B cell (primary cell): ENCODE measurements at regions not wholly inside any gene's neighbourhood (a gene's known extent, or its start where the extent isn't known, plus 50 kb on each side); places are given as distances from the start of the nearest gene placed in this dataset.

Experiments used
- ATAC-seq: fragments of 200-7000 bp; cut with Tn5 transposase; one replicate; pipeline ENCODE4 v1.10.0; 2021; ENCODE audit warnings: low read depth, mild to moderate bottlenecking, moderate number of reproducible peaks, moderate library complexity
- CTCF ChIA-PET: fragments of 350-600 bp; sonication (Branson Sonifier 250); formaldehyde crosslinking; loops from one replicate; lab custom pipeline; 2021; ENCODE audit warnings: antibody characterized with exemption, inconsistent platforms; lab: Charles Lee
- POLR2A ChIA-PET: fragments of 350-600 bp; sonication (Branson Sonifier 250); formaldehyde crosslinking; loops from one replicate; lab custom pipeline; 2021; ENCODE audit warnings: antibody characterized with exemption; lab: Charles Lee
- DNase-seq: peaks from one replicate; pipeline ENCODE4 v3.0.0; 2013
- H2AFZ ChIP-seq: 2 replicates; pipeline ENCODE4 v1.6.1; 2012; ENCODE audit warnings: mild to moderate bottlenecking, low read depth, low read length; ENCODE audit not compliant: insufficient read depth, poor library complexity, severe bottlenecking
- H3K27ac ChIP-seq, 2 donors: 1 replicate in 1 of 2; 2 replicates in 1 of 2; pipeline ENCODE4 v1.5.1; 2012 to 2013; ENCODE audit warnings: low read length in 2 of 2, mild to moderate bottlenecking in 2 of 2, moderate library complexity in 1 of 2
- H3K27me3 ChIP-seq, 4 experiments: fragments of 200-600 bp in 1 of 4; sonication (generic) in 1 of 4; replicated peaks in 1 of 4; 1 replicate in 2 of 4; 2 replicates in 2 of 4; pipeline versions ENCODE4 v1.6.1 to v1.7.0; 2013 to 2016; ENCODE audit warnings: low read length in 3 of 4, mild to moderate bottlenecking in 2 of 4, mixed read lengths in 1 of 4, moderate library complexity in 1 of 4; ENCODE audit not compliant: insufficient read depth in 4 of 4, control insufficient read depth in 3 of 4; ENCODE audit errors: control extremely low read depth in 1 of 4
- H3K36me3 ChIP-seq, 2 experiments: replicated peaks in 1 of 2; 1 replicate in 1 of 2; 2 replicates in 1 of 2; pipeline versions ENCODE4 v1.6.1 to v1.7.1; 2013; ENCODE audit warnings: low read length in 1 of 2; ENCODE audit not compliant: insufficient read depth in 2 of 2, control insufficient read depth in 1 of 2; ENCODE audit errors: control extremely low read depth in 1 of 2, extremely low read depth in 1 of 2
- H3K4me1 ChIP-seq, 2 donors: fragments of 200-600 bp in 1 of 2; sonication (generic) in 1 of 2; 1 replicate in 1 of 2; 2 replicates in 1 of 2; pipeline versions ENCODE4 v1.5.1 to v1.6.1; 2013 to 2017; ENCODE audit warnings: low read length in 2 of 2; ENCODE audit not compliant: control insufficient read depth in 2 of 2, insufficient read depth in 2 of 2
- H3K4me2 ChIP-seq: replicated peaks from 2 replicates; pipeline ENCODE3; 2012; ENCODE audit warnings: mild to moderate bottlenecking, low read depth, low read length; ENCODE audit not compliant: poor library complexity, severe bottlenecking
- H3K4me3 ChIP-seq, 5 experiments: fragments of 200-600 bp in 1 of 5; sonication (generic) in 1 of 5; 1 replicate in 3 of 5; 2 replicates in 2 of 5; pipeline versions ENCODE4 v1.5.1 to v1.7.0; 2011 to 2016; ENCODE audit warnings: low read length in 4 of 5, mild to moderate bottlenecking in 4 of 5, low read depth in 2 of 5, control low read depth in 1 of 5, moderate library complexity in 1 of 5; ENCODE audit not compliant: insufficient read depth in 1 of 5; ENCODE audit errors: control extremely low read depth in 1 of 5, extremely low read depth in 1 of 5
- H3K79me2 ChIP-seq: fragments of 200-600 bp; sonication (generic); one replicate; pipeline ENCODE4 v1.6.0; 2016; ENCODE audit warnings: low read length; ENCODE audit not compliant: control insufficient read depth, insufficient read depth
- H3K9ac ChIP-seq: fragments of 200-600 bp; sonication (generic); 2 replicates; pipeline ENCODE4 v1.6.1; 2017; ENCODE audit warnings: mild to moderate bottlenecking, low read length, moderate library complexity
- H3K9me3 ChIP-seq, 3 donors: one replicate each; pipeline versions ENCODE4 v1.6.1 to v1.7.1; 2013; ENCODE audit warnings: low read length in 2 of 3; ENCODE audit not compliant: control insufficient read depth in 2 of 3, insufficient read depth in 1 of 3; ENCODE audit errors: control extremely low read depth in 1 of 3
- H4K20me1 ChIP-seq: 2 replicates; pipeline ENCODE4 v1.6.0; 2012; ENCODE audit warnings: mild to moderate bottlenecking, low read length; ENCODE audit not compliant: insufficient read depth, control insufficient read depth, poor library complexity, severe bottlenecking
- H3K27ac Mint-ChIP-seq: one replicate; pipeline ENCODE4 v1.8.0; 2021; ENCODE audit warnings: mixed read lengths
- H3K27me3 Mint-ChIP-seq: one replicate; pipeline ENCODE4 v1.8.0; 2021; ENCODE audit warnings: mixed read lengths
- H3K4me1 Mint-ChIP-seq: one replicate; pipeline ENCODE4 v1.8.0; 2021; ENCODE audit warnings: mixed read lengths
- H3K4me3 Mint-ChIP-seq: one replicate; pipeline ENCODE4 v1.8.0; 2021; ENCODE audit warnings: mixed read lengths
- H3K9me3 Mint-ChIP-seq: one replicate; pipeline ENCODE4 v1.8.0; 2022; ENCODE audit warnings: mixed read lengths; ENCODE audit not compliant: insufficient read depth
- EZH2 ChIP-seq: IDR thresholded peaks from 2 replicates; pipeline ENCODE4 v1.6.1; 2012; ENCODE audit warnings: borderline replicate concordance, low read depth, mild to moderate bottlenecking, moderate library complexity, low read length; ENCODE audit not compliant: insufficient read depth, poor library complexity, severe bottlenecking
- WGBS: methylation state at CpG from one replicate; pipeline ENCODE4 v1.1.5; 2013; ENCODE audit warnings: missing lambda C conversion rate; ENCODE audit not compliant: insufficient coverage; 5-methylcytosine and 5-hydroxymethylcytosine counted together
- intact Hi-C: fragments of 100-400 bp; cut with micrococcal nuclease; formaldehyde crosslinking; loops from one replicate; pipeline ENCODE4 v1.10.0; 2022
- TF ChIP-seq, protein P1 (sequence below): fragments of 200-600 bp; IDR thresholded peaks from one replicate; pipeline ENCODE4 v1.8.0; 2022; ENCODE audit warnings: antibody characterized with exemption, mild to moderate bottlenecking

- TF ChIP-seq EZH2, result no peak
- TF ChIP-seq, protein P1, sequence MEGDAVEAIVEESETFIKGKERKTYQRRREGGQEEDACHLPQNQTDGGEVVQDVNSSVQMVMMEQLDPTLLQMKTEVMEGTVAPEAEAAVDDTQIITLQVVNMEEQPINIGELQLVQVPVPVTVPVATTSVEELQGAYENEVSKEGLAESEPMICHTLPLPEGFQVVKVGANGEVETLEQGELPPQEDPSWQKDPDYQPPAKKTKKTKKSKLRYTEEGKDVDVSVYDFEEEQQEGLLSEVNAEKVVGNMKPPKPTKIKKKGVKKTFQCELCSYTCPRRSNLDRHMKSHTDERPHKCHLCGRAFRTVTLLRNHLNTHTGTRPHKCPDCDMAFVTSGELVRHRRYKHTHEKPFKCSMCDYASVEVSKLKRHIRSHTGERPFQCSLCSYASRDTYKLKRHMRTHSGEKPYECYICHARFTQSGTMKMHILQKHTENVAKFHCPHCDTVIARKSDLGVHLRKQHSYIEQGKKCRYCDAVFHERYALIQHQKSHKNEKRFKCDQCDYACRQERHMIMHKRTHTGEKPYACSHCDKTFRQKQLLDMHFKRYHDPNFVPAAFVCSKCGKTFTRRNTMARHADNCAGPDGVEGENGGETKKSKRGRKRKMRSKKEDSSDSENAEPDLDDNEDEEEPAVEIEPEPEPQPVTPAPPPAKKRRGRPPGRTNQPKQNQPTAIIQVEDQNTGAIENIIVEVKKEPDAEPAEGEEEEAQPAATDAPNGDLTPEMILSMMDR, result no peak
- no peak overlapping the region for H3K27ac ChIP-seq
- DNase-seq (no peak), ATAC-seq (no peak)
- H4K20me1 ChIP-seq, result no peaks in the 10 kb centered on the region
- no peak overlapping the region for H2AFZ ChIP-seq
- H3K4me3 Mint-ChIP-seq, result no peak overlapping the region
- H3K27me3 ChIP-seq, result no peaks in the 10 kb centered on the region
- no peak overlapping the region for H3K27ac Mint-ChIP-seq
- peaks cover 2% of the 10 kb centered on the region for H3K9me3 Mint-ChIP-seq
- CTCF ChIA-PET, result no interaction called here
- H3K9ac ChIP-seq, result no peak overlapping the region
- H3K79me2 ChIP-seq, result no peaks in the 10 kb centered on the region
- no peaks in the 10 kb centered on the region for H3K36me3 ChIP-seq
- H3K27me3 Mint-ChIP-seq, result no peaks in the 10 kb centered on the region
- POLR2A ChIA-PET, result no interaction called here
- no peak overlapping the region for H3K4me3 ChIP-seq
- H3K9me3 ChIP-seq, result no peaks in the 10 kb centered on the region
- no peaks in the 10 kb centered on the region for H3K4me1 ChIP-seq
- intact Hi-C loops, result no loop called here
- H3K4me2 ChIP-seq, result no peak overlapping the region
- peaks cover 4% of the 10 kb centered on the region for H3K4me1 Mint-ChIP-seq
Measured at GRCh38 chr5:125109293-125109692, 362.9 kb upstream of the ZNF608 start.

- WGBS, result no CpG with 5 or more reads among the region's 1 CpG
- ATAC-seq, result no peak
- TF ChIP-seq, protein P1, result no peak
- TF ChIP-seq EZH2, result no peak
- Mint-ChIP-seq H3K27ac (no peak overlapping the region), H3K9me3 (peaks cover 2% of the 10 kb centered on the region), H3K4me3 (no peak overlapping the region), H3K4me1 (peaks cover 4% of the 10 kb centered on the region), H3K27me3 (no peaks in the 10 kb centered on the region)
- ChIA-PET POLR2A (no interaction called here), CTCF (no interaction called here)
- Histone ChIP-seq H3K36me3 (no peaks in the 10 kb centered on the region), H2AFZ (no peak overlapping the region), H3K9ac (no peak overlapping the region), H3K9me3 (no peaks in the 10 kb centered on the region), H3K4me2 (no peak overlapping the region), H3K79me2 (no peaks in the 10 kb centered on the region), H3K27ac (no peak overlapping the region), H4K20me1 (no peaks in the 10 kb centered on the region), H3K4me1 (no peaks in the 10 kb centered on the region), H3K27me3 (no peaks in the 10 kb centered on the region), H3K4me3 (no peak overlapping the region)
- intact Hi-C loops, result no loop called here
- no peak for DNase-seq
Measured at GRCh38 chr5:125109816-125110215, 363.4 kb upstream of the ZNF608 start.
